ENCODE measurements at regions not wholly inside any gene's neighbourhood (a gene's known extent, or its start where the extent isn't known, plus 50 kb on each side); places are given as distances from the start of the nearest gene placed in this dataset.

- TF ChIP-seq, protein P1, sequence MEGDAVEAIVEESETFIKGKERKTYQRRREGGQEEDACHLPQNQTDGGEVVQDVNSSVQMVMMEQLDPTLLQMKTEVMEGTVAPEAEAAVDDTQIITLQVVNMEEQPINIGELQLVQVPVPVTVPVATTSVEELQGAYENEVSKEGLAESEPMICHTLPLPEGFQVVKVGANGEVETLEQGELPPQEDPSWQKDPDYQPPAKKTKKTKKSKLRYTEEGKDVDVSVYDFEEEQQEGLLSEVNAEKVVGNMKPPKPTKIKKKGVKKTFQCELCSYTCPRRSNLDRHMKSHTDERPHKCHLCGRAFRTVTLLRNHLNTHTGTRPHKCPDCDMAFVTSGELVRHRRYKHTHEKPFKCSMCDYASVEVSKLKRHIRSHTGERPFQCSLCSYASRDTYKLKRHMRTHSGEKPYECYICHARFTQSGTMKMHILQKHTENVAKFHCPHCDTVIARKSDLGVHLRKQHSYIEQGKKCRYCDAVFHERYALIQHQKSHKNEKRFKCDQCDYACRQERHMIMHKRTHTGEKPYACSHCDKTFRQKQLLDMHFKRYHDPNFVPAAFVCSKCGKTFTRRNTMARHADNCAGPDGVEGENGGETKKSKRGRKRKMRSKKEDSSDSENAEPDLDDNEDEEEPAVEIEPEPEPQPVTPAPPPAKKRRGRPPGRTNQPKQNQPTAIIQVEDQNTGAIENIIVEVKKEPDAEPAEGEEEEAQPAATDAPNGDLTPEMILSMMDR (IDR thresholded peaks at IDR 0.05; ENCODE audit: poor library complexity, severe bottlenecking): no peak
- TF ChIP-seq POLR2AphosphoS5 (IDR thresholded peaks at IDR 0.05) (no peak), EP300 (conservative IDR thresholded peaks at IDR 0.05; ENCODE audit: poor library complexity, severe bottlenecking) (no peak), EZH2 (IDR thresholded peaks at IDR 0.05; ENCODE audit: borderline replicate concordance, insufficient read depth, low read length, poor library complexity, severe bottlenecking) (no peak), RAD21 (conservative IDR thresholded peaks at IDR 0.05) (no peak)
- TF ChIP-seq, protein P2, sequence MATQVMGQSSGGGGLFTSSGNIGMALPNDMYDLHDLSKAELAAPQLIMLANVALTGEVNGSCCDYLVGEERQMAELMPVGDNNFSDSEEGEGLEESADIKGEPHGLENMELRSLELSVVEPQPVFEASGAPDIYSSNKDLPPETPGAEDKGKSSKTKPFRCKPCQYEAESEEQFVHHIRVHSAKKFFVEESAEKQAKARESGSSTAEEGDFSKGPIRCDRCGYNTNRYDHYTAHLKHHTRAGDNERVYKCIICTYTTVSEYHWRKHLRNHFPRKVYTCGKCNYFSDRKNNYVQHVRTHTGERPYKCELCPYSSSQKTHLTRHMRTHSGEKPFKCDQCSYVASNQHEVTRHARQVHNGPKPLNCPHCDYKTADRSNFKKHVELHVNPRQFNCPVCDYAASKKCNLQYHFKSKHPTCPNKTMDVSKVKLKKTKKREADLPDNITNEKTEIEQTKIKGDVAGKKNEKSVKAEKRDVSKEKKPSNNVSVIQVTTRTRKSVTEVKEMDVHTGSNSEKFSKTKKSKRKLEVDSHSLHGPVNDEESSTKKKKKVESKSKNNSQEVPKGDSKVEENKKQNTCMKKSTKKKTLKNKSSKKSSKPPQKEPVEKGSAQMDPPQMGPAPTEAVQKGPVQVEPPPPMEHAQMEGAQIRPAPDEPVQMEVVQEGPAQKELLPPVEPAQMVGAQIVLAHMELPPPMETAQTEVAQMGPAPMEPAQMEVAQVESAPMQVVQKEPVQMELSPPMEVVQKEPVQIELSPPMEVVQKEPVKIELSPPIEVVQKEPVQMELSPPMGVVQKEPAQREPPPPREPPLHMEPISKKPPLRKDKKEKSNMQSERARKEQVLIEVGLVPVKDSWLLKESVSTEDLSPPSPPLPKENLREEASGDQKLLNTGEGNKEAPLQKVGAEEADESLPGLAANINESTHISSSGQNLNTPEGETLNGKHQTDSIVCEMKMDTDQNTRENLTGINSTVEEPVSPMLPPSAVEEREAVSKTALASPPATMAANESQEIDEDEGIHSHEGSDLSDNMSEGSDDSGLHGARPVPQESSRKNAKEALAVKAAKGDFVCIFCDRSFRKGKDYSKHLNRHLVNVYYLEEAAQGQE (IDR thresholded peaks at IDR 0.05; ENCODE audit: borderline replicate concordance): no peak
These were observed 1252.8 kb upstream of the GJE1 start for GRCh38 chr6:140879946-140880345.

All from neural cell (in vitro differentiated cells).